DMS53 treated with DMSO at 0.1 percent for 48 hours (cell line): ENCODE measurements at regions not wholly inside any gene's neighbourhood (a gene's known extent, or its start where the extent isn't known, plus 50 kb on each side); places are given as distances from the start of the nearest gene placed in this dataset.
"Not testable (repeated sequence)": the region's sequence is repeated elsewhere in the genome, so short reads cannot be mapped to it uniquely, and the experiment has no call there.

Experiments used
- DNase-seq: peaks from one replicate; lab custom pipeline; 2025; ENCODE audit not compliant: unreplicated experiment; lab: John Stamatoyannopoulos, UW

- DNase-seq = no peak
Measured at GRCh38 chr7:125484755-125485154, 555.1 kb upstream of the POT1 start.

DNA sequence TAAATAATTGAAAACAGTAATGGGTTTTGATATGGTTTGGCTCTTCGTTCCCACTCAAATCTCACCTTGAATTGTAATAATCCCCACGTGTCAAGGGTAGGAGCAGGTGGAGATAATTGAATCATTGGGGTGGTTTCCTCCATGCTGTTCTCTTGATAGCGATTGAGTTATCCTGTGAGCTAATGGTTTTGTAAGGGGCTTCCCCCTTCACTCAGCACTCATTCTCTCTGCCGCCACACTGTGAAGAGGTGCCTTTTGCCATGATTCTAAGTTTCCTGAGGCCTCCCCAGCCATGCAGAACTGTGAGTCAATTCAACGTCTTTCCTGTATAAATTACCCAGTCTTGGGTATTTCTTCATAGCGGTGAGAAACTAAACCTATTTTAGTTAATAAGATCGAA lies 551.7 kb upstream of the POT1 start:
- no peak for DNase-seq

DNA sequence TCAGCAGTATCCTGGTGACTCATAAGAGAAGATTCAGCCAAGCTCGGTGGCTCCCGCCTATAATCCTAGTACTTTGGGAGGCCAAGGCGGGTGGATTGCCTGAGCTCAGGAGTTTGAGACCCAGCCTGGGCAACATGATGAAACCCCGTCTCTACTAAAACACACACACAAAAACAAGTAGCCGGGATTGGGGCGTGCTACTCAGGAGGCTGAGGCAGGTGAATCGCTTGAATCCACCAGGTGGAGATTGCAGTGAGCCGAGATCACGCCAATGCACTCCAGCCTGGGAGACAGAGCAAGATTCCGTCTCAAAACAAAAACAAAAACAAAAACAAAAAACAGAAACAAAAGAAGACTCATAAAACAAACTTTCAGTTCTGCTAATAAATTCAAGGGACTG lies 551.1 kb upstream of the POT1 start:
- DNase-seq = no peak

DNA sequence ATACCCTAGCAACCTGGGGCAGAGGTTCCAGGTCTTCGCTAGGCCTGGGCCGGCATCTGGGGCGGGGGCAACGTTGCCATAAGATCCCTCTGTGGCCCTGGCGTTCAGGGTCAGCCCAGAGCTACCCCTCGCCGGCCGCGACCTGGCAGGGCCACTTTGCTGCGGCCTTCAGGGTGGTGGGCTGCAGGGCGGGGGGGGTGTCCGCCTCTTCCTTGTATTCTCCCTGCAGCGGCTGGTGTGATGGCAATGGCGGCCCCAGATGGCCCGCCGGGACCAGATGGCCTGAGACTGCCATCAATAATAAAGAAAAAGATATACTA lies 539.2 kb upstream of the POT1 start:
- no peak for DNase-seq

GRCh38 chr7:125467996-125468854 lies 538.6 kb upstream of the POT1 start:
- DNase-seq = no peak

DNA sequence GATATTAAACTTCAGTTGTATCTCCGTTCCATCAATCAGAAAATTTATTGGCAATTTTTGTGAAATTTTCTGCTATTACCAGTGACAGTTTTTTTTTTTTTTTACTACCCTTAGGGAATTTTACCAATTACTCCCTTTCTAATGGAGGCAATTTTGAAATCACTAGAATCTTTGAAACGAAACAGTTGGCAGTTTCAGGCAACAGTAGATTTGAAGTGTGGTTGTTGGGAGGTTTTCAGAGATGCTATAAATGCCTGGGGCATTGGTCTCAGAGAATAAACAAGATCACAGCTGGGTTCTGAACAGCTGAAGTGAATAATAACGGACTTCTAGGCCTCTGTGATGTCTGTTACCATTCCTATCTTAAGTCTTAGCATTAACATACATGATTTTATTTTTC lies 535.9 kb upstream of the POT1 start:
- no peak for DNase-seq

DNA sequence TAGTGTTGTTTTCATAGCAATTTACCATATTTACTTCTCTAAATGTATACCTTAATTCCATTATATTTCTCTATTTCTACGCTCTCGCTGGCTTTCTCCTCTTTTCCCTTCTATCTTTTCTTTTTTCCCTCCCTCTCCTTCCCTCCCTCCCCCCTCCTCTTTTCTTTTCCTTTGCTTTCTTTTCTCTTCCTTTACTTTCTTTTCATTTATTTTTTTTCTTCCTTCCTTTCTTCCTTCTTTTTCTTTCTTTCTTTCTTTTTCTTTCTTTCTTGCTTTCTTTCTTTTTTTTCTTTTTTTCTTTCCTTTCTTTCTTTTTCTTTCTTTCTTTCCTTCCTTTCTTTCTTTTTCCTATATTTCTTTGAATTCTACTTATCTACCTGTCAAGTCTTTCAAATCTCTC lies 533.0 kb upstream of the POT1 start:
- DNase-seq = no peak

- no peak for DNase-seq
Measured at GRCh38 chr7:125459038-125459437, 529.4 kb upstream of the POT1 start.

- DNase-seq = no peak
Measured at GRCh38 chr7:125450749-125451148, 521.1 kb upstream of the POT1 start.

- no peak for DNase-seq
Measured at GRCh38 chr7:125445836-125446235, 516.2 kb upstream of the POT1 start.

DNA sequence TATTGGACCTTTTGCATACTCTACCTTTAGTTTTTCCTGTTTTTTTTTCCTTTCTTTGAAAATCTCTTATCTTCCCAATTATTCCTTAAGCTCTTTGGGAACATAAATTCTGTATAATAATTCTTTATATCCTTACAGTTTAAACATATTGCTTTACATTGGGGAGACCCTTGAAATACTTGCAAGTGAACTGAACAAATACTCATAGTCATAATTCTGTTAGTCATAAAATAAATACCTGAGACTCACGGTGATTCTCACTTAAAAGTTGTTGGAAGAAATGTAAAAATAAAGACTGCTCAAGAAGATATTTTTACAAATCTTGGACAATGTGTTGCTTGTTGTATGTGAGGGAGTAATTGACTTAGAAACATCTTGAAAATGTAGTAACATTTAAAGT lies 515.2 kb upstream of the POT1 start:
- DNase-seq = no peak

- no peak for DNase-seq
Measured at GRCh38 chr7:125436220-125436619, 506.6 kb upstream of the POT1 start.

DNA sequence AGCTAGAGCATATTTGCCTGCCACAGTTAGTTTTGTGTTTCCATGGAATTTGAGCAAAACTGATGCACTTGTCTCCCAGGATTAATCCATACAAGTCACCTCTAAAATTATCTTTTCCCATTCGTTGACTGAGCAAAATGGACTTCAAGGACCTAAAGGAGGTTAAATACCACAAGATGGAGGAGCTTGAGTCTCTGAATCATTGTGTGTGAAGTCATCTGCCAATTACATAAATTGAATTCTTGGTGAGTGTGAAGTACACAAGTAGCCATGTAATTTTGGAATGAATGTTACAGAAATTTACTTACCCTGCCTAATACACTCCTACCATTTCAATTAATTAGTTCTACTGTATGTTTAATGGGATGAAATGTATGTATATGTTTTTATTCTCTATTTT lies 501.7 kb upstream of the POT1 start:
- no peak for DNase-seq

- DNase-seq = no peak
Measured at GRCh38 chr7:125430013-125430412, 500.4 kb upstream of the POT1 start.

GRCh38 chr7:125427676-125428075 lies 498.1 kb upstream of the POT1 start:
- no peak for DNase-seq

- no peak for DNase-seq
Measured at GRCh38 chr7:125425506-125425905, 495.9 kb upstream of the POT1 start.

GRCh38 chr7:125424721-125425120 lies 495.1 kb upstream of the POT1 start:
- no peak for DNase-seq

DNA sequence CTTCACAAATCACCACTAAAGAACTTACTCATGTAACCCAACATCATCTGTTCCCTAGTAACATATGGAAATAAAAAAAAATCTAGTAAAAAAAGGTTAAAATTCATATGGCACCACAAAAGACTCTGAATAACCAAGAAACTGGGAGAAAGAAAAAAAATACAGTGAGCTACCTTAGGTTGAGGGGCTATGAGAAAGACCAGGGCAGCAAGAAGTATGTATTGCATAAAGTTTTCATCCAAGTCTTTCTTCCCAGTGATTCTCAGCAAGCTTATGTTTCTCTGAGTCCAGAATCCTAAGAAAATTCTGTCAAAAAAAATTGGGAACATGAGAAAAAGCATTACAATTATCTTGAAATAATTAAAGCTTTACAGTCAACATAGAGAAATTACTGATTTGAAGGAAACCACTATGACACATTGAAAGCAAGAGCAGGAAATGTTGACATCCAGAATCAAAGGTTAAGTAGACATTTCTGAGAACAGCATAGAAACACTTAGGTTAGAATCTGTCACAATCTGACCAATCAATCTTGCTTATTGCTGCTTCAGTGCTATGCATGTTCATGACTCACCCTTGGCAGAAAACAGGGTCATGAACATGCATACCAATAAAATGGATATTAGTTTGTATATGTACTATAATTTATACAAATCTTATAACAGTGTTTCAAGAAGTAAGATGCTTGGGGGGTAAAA lies 494.0 kb upstream of the POT1 start:
- DNase-seq = peak; percentile 14

- DNase-seq = not testable (repeated sequence)
Measured at GRCh38 chr7:125421407-125421806, 491.8 kb upstream of the POT1 start.

GRCh38 chr7:125412890-125413665 lies 483.5 kb upstream of the POT1 start:
- DNase-seq = no peak

DNA sequence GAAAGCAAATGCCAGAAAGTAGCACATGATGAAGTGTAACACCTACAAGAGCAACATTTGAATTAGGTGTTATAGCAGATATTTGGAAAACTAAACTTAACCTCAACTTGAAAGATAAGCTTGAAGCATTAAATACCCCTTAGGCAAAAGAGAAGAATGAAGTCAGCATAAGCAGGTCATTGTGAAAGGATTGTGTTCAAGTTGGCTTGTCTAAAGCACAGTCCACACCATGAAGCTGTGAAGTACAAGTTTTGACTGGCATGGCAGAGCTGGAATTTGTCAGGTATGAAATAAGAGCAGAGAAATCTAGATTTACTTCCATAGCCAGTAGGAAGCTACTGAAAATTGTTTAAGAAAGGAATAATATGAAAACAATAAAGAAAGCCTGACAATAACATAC lies 480.3 kb upstream of the POT1 start:
- DNase-seq = no peak

DNA sequence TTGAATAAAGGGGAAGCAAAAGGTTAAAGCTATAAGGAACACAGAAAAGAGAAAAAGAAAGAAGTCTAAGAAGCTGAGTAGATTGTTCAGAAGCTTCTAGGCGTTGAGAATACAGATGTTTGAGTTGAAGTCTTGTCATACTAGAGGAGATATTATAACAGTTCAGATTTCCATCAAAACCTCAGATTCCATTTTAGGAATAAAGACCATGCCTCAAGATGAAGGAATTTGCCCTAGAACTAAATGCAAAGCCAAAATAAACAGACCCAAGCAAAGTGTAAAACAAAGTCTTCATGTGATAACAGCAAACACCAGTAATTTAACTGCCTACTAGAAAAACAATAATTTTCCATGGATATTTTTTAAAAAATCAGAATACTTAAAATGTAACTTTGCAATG lies 476.5 kb upstream of the POT1 start:
- DNase-seq = no peak
